GM21447 (cell line): ENCODE measurements at regions not wholly inside any gene's neighbourhood (a gene's known extent, or its start where the extent isn't known, plus 50 kb on each side); places are given as distances from the start of the nearest gene placed in this dataset.
"Not testable (repeated sequence)": the region's sequence is repeated elsewhere in the genome, so short reads cannot be mapped to it uniquely, and the experiment has no call there.

Experiments used
- ATAC-seq: cut with Tn5 transposase; IDR thresholded peaks from one replicate; pipeline ENCODE4 v1.9.1; 2021; ENCODE audit not compliant: unreplicated experiment

- ATAC-seq: no peak
Observed at GRCh38 chr15:60134609-60135008, 130.5 kb downstream of the FOXB1 start.

- ATAC-seq: no peak
Observed at GRCh38 chr15:60135961-60136360, 131.8 kb downstream of the FOXB1 start.

DNA sequence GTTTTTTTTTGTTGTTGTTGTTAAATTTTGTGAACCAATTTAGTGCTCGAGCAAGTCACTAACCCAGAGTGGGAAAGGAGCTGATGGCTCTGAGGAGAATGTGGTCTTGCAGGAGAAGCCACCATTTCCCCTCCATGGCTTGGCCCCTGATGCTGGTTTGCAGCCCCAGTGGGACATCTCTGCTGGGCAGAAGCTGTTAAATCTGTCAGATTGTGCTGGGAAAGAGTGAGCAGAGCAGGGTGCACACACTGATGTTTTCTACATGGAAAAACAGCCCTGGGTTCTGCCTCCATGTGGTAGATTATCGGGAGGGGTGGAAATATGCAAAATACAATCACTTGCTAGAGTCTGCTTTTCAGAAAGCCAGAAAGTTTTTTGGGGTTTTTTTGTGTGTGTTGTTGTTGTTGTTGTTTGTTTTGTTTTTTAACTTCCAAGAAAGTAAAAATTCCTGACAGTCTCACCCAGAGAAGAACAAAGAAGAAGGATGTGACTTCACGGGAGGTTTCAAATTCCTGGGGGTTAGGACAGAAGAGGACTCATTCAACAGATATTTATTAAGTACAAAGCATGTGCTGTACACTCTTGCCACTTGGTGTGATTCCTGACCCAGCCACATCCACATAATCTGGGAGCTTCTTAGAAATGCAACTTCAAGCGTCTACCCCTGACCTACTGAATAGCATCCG is 133.7 kb downstream of the FOXB1 start:
- no peak for ATAC-seq

DNA sequence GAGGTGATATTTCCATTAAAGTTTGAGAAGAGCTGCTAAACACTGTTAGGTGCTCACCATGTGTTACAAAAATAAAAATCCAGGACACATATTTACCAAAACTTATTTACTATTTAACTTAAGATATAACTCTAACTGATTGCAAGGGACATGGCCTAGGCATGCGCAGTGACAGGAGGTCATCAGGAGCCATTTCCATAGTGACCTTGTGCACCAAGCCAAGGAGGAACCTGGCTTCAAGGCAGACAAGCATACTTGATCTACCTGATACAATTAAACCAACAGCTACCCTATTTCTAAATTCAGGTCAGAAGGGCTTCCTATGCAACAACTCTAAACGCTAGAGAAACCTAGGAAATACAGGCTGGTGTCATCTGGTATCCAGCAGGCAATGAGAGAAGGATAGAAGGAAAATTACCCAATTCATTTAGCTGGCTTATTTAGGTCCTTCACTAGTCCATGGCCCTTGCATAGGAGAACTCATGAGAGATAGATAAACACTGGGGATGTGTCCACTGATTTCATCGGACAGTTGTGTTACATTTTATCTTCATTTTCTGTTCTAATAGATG is 134.4 kb downstream of the FOXB1 start:
- ATAC-seq: no peak

- no peak for ATAC-seq
Observed at GRCh38 chr15:60152386-60152785, 148.3 kb downstream of the FOXB1 start.

GRCh38 chr15:60154764-60155325 is 150.7 kb downstream of the FOXB1 start:
- no peak for ATAC-seq

DNA sequence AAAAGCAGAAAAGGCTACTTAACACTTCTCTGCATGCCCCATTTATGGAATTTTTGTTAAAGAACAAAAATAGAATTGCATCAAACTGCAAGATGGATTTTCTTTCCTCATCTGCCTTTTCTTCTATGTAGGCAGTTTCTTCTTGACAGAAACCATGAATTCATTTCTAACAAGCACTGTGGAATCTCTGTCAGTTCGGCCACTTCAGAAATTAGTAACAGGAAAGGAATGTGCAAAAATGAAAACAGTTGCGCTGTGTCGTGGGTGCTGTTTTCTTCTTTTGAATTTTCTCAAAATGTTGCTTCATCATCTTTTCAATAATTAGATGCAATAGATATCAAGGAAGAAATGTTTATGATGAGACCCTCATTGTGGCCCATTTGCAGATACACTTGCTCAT is 151.6 kb downstream of the FOXB1 start:
- ATAC-seq: no peak

GRCh38 chr15:60160909-60161308 is 156.8 kb downstream of the FOXB1 start:
- no peak for ATAC-seq

- ATAC-seq: no peak
Observed at GRCh38 chr15:60161704-60162103, 157.6 kb downstream of the FOXB1 start.

DNA sequence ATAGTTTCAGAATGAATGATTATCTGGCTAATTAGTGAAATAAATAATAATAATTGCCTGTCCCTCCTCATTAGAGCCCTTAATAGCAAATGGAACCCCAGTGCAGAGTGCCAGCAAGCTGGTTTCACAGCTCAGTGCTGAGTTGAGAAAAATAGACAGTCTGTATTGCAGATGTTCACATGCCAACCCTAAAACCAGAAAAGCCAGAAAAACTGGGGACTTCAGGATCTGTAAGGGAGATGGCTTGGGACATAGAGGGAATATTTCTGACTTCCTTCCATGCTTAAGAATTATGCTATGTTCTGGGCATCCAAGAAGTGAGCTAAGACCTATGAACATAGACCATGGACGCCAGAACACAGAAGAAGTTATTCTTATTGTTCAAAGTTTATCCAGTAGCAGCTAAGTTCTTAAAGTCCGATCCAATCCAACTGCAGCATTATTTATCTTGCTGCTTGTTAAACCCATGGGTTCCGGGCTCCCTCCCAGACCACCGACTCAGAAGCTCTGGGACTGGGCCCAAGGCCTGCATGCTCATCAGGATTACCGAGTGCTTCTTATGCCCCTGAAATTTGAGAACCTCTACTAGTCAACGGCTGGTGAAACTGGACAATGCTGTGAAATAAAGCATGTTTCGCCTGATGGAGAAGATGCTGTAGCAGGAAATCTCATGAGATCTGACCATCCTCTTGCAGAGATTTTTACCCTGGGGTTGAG is 158.3 kb downstream of the FOXB1 start:
- ATAC-seq: no peak

DNA sequence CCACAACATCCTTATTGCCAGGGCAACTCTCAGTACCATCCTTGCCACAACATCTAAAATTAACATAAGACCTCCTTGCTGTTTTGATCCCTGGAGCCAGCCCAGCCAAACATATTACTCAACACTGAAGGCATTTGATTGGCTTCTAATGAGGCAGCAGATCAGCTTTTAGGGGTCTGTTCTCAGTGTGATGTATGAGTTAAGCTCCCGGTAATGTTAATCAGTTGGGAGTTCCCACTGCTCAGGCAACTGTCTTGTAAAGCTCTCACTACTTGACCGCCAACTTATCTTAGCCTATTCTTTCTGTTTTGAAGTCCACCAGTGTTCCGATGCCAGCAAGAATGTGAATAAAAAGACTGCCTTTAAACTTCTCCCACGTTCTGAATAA is 158.9 kb downstream of the FOXB1 start:
- no peak for ATAC-seq

DNA sequence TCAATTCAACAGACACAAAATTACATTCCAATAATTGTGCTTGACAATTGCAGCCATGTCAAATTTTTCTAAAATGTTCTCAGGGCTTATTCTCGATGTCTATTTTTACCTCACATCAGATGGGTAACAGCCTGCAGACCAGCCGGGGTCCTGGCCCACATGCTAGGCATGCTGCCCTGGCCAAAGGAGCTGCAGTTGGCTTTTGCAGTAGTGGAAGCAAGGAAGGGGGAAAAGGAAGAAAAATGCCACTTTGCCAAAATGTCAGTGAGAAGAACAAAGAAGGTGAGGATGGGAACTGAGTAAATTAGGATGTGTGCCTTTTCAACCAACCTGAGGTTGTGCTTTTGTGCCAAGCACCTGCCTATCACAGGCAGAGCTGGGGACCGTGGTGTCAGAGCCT is 161.0 kb downstream of the FOXB1 start:
- ATAC-seq: no peak

DNA sequence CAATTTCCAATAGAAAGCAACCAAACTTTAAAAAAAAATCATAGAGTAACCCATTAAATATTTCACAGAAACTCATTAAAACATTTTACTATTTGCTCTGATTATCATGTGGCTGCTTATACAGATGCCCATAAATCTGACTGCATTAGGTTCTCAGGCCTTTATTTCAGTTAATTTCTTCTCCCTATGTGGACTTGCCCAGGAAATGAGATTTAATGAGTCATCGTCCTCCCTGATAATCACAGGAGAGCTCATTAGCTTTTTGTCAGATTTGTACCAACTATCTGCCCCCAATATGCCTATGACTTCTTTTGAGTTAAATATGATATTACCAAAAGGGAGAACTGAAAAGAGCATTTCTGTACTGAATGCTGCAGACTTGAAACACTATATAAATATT is 168.0 kb downstream of the FOXB1 start:
- ATAC-seq: no peak

DNA sequence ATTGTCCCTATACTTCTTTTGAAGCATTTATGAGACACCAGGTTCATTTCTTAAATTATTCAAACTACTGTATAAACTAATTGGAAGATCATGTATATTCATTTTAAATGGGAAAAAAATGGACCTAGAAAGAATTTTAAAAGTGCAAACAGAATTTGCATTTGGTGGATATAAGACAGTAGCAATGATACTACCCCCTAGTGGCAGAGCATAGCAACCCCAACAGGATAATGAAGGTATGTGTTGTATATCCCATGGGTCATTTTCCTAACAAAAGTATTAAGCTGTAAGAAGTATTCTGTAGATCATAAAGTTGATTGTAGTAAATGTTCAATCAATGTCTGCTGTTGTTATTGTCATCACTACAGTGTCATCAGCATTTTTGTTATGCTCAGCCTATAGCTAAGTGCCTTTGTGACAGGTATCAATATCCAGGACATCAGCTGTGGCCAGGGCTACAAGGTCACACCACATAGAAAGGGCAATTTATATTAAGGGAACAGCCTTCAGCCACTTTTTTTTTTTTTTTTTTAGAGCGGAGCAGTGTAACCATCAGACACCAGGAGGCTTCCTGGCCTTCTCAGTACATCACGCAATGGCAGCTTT is 175.8 kb downstream of the FOXB1 start:
- no peak for ATAC-seq

DNA sequence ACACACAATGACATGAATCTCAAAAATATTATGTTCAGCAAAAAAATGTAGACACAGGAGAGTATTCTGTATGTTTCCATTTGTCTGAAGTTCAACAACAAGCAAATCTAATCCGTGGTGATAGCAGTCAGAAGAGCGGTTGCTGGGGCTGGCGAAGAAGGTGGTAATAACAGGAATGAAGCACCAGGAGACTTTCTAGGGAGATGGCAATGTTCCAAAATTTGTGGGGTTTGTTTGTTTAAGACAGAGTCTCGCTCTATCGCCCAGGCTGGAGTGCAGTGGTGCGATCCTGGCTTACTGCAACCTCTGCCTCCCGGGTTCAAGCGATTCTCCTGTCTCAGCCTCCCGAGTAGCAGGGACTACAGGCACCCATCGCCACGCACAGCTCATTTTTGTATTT is 177.8 kb downstream of the FOXB1 start:
- not testable (repeated sequence) for ATAC-seq

- no peak for ATAC-seq
Observed at GRCh38 chr15:60183366-60183765, 179.3 kb downstream of the FOXB1 start.

DNA sequence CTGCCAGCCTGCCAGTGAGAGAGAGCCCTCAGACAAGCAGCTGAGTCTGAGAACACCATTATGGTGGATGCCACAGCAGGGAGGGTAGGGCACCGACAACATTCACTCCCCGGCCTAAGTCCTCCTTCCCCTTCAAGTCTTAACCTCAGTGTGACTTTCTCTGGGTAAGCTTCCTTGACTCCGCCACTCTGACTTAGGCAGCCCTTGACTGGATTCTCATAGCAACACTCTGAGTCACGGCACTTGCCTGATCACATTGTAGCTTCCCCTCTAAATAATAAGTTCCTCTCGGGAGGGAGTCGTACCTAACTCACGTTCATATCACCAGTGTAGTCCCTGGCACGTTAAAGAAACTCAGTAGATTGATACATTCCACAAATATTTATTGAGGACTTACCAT is 180.5 kb downstream of the FOXB1 start:
- ATAC-seq: no peak

DNA sequence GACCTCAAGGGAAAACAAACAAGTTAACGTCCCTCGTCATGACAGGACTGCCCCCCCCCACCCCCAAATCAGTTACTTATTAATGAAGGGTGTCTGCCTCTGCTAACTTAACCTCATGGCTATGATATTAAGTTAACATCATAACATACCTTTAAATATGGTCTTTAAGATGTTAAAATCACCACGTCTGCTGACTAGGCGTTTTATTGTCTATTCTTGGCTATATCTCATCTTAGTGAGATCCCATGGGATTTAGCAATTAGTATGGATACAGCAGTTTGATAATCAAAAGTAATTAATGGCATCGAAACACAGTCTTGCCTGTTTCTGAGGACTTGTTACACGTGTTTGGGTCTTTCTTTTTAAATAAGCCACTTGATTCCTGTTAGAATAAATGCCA is 186.9 kb downstream of the FOXB1 start:
- no peak for ATAC-seq

- ATAC-seq: no peak
Observed at GRCh38 chr15:60191821-60192220, 187.7 kb downstream of the FOXB1 start.

- no peak for ATAC-seq
Observed at GRCh38 chr15:60195611-60196010, 191.5 kb downstream of the FOXB1 start.

- no peak for ATAC-seq
Observed at GRCh38 chr15:60204131-60204885, 193.5 kb downstream of the ANXA2 start.
